GM21390 (cell line): ENCODE measurements at regions not wholly inside any gene's neighbourhood (a gene's known extent, or its start where the extent isn't known, plus 50 kb on each side); places are given as distances from the start of the nearest gene placed in this dataset.
"Not testable (repeated sequence)": the region's sequence is repeated elsewhere in the genome, so short reads cannot be mapped to it uniquely, and the experiment has no call there.

Experiments
- ATAC-seq: cut with Tn5 transposase; IDR thresholded peaks from one replicate; pipeline ENCODE4 v1.9.1; 2021; ENCODE audit not compliant: unreplicated experiment

- no peak for ATAC-seq
These were observed 545.7 kb upstream of the PABPC4L start for GRCh38 chr4:134747108-134747805.

- ATAC-seq = no peak
These were observed 538.7 kb upstream of the PABPC4L start for GRCh38 chr4:134740290-134740689.

- no peak for ATAC-seq
These were observed 534.3 kb upstream of the PABPC4L start for GRCh38 chr4:134735901-134736300.

- ATAC-seq = no peak
These were observed 526.1 kb upstream of the PABPC4L start for GRCh38 chr4:134727696-134728095.

- no peak for ATAC-seq
These were observed 520.7 kb upstream of the PABPC4L start for GRCh38 chr4:134722306-134722705.

GRCh38 chr4:134720030-134720429 lies 518.4 kb upstream of the PABPC4L start:
- ATAC-seq = no peak

GRCh38 chr4:134708616-134709015 lies 507.0 kb upstream of the PABPC4L start:
- no peak for ATAC-seq

- ATAC-seq = no peak
These were observed 506.4 kb upstream of the PABPC4L start for GRCh38 chr4:134708026-134708425.

- no peak for ATAC-seq
These were observed 500.8 kb upstream of the PABPC4L start for GRCh38 chr4:134702374-134702773.

GRCh38 chr4:134700251-134700650 lies 498.7 kb upstream of the PABPC4L start:
- no peak for ATAC-seq

GRCh38 chr4:134698831-134699230 lies 497.2 kb upstream of the PABPC4L start:
- ATAC-seq = not testable (repeated sequence)

GRCh38 chr4:134695433-134695832 lies 493.8 kb upstream of the PABPC4L start:
- ATAC-seq = no peak

- no peak for ATAC-seq
These were observed 490.3 kb upstream of the PABPC4L start for GRCh38 chr4:134691915-134692314.

- ATAC-seq = no peak
These were observed 486.3 kb upstream of the PABPC4L start for GRCh38 chr4:134687646-134688628.

GRCh38 chr4:134677209-134677814 lies 475.7 kb upstream of the PABPC4L start:
- ATAC-seq = no peak

- ATAC-seq = no peak
These were observed 466.6 kb upstream of the PABPC4L start for GRCh38 chr4:134668237-134668636.

- ATAC-seq = no peak
These were observed 465.1 kb upstream of the PABPC4L start for GRCh38 chr4:134666640-134667039.

GRCh38 chr4:134665429-134665828 lies 463.8 kb upstream of the PABPC4L start:
- no peak for ATAC-seq

- no peak for ATAC-seq
These were observed 462.2 kb upstream of the PABPC4L start for GRCh38 chr4:134663742-134664141.

- no peak for ATAC-seq
These were observed 448.9 kb upstream of the PABPC4L start for GRCh38 chr4:134650461-134650860.

- ATAC-seq = no peak
These were observed 444.2 kb upstream of the PABPC4L start for GRCh38 chr4:134645778-134646177.
